GM12873 (cell line): ENCODE measurements at regions not wholly inside any gene's neighbourhood (a gene's known extent, or its start where the extent isn't known, plus 50 kb on each side); places are given as distances from the start of the nearest gene placed in this dataset.

Experiments used
- TF ChIP-seq, protein P1 (sequence below): IDR thresholded peaks from 2 replicates; pipeline ENCODE4 v1.5.1; 2012; ENCODE audit warnings: low read depth, mild to moderate bottlenecking, moderate library complexity, low read length, control low read depth; ENCODE audit not compliant: insufficient read depth; ENCODE audit errors: missing control alignments

DNA sequence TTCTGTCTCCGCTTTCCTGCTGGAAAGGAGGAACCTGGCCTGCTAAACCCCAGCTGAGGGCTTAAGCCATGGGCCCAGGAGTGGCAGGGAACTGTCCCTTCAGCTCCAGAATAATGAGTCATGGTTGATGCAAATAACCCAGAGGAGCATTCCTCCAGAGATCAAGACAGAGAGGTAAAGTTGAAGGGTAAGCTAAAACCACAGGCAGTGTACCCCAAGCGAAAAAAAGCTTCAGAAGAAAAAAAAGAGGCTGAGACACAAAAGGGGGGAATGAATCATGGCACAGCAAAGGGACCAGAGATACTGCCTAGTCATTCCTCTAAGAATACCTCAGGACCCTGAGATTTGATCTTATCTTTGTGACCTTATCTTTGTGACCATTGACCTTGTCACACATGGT, 199.5 kb upstream of the TAS2R1 start:
- TF ChIP-seq, protein P1, sequence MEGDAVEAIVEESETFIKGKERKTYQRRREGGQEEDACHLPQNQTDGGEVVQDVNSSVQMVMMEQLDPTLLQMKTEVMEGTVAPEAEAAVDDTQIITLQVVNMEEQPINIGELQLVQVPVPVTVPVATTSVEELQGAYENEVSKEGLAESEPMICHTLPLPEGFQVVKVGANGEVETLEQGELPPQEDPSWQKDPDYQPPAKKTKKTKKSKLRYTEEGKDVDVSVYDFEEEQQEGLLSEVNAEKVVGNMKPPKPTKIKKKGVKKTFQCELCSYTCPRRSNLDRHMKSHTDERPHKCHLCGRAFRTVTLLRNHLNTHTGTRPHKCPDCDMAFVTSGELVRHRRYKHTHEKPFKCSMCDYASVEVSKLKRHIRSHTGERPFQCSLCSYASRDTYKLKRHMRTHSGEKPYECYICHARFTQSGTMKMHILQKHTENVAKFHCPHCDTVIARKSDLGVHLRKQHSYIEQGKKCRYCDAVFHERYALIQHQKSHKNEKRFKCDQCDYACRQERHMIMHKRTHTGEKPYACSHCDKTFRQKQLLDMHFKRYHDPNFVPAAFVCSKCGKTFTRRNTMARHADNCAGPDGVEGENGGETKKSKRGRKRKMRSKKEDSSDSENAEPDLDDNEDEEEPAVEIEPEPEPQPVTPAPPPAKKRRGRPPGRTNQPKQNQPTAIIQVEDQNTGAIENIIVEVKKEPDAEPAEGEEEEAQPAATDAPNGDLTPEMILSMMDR: no peak

DNA sequence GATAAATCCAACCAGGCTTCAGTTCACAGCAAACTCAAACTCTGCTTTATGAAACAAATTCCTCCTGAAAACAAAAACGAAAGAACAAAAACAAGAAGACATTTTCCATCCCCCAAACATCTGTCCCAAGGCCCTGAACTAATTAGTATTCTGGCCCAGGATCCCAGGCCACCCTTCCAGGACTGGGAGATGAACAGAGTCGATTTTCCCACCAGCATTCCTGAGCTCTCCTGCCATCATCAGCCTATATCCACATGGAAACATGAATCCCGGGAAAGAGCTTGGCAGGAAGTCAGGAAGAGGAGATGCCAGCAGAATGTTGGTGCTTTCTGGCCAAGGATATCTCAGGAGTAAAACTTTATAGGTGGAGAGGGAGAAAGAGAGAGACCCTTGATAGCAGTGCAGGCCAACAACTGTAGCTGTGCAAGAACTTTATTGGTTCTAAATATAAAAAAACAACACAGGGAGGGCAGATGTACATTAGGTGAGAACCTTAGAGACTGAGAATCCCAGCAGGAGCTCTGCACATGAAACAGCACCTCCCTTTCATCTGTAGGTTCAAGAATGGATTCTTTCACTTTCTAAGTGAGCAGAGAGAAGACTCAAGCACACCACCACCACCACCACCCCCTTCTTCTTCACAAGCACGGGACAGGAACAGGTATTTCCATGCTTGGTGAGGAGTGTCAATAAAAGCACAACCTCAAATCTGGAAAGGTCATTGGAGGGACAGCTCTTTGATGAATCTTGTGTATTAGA, 190.7 kb upstream of the TAS2R1 start:
- TF ChIP-seq, protein P1: no peak

DNA sequence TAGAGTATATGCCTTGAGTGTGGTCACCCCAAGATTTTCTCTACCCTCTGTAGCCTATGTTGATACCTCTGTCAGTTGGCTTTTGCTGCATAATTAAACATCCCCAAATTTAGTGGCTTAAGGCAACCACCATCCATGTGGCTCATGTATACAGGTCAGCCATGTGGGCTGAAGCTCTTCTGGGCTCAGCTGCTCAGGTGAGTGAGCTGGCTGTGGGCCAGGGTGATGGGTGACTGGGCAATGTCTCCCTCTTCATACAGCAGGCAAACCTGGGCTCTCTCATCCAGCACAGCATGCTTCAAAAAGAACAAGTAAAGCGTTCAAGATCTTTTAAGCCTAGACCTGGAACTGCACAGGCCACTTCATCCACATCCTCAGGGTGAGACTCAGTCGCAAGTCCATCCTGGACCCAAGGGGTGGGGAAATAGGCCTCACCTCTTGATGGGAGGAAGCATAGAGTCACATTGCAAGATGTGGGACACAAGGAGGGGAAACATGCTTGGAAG, 188.2 kb upstream of the TAS2R1 start:
- TF ChIP-seq, protein P1: no peak

DNA sequence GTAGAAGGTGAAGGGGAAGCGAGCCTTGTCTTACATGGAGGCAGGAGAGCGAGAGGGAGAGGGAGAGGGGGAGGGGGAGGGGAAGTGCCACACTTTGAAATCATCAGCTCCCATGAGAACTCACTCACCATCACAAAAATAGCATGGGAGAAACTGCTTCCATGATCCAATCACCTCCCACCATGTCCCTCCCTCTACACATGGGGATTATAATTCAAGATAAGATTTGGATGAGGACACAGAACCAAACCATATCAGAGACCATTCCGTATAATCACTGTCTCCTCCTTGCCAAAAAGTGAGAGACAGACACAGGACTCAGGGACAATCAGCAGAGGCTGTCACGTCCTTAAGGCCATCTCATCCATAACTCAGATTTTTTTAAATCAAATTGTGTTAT, 187.7 kb upstream of the TAS2R1 start:
- TF ChIP-seq, protein P1: no peak

DNA sequence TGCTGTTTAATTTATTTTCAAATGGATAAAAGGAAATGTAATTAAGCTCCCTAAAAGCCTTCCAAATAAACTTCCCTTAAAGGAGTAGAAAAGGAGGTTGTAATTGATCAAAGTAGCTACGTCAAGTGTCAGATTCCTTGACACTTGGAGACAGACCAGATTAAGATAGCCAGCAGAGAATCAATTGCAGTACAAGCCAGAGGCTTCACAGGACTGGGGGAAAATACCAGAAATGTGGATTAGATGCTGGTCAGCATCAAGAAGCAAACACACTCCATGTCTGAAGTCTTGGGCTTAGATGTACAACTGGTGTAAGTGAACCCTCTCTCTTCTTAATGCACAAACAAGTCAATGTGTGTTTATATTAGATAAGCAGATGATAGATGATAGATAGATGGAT, 184.9 kb upstream of the TAS2R1 start:
- TF ChIP-seq, protein P1: no peak

DNA sequence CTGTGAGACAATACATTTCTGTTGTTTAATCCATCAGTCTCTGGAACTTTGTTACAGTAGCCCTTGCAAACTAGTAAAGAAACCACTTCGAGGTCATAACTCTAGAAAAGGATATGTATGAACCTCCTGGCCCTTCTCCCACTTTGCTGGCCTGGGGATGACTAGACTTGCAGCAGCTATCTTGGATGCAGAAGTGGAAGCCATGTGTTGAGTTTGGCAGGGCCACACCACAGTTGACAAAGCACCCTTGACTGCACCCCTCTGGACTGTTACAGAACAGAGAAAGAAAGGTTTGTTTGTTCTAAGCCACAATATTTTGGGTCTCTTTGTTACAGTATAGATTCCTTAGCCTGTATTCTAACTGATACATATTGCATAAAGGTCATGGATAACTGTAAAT, 183.2 kb upstream of the TAS2R1 start:
- TF ChIP-seq, protein P1: no peak

DNA sequence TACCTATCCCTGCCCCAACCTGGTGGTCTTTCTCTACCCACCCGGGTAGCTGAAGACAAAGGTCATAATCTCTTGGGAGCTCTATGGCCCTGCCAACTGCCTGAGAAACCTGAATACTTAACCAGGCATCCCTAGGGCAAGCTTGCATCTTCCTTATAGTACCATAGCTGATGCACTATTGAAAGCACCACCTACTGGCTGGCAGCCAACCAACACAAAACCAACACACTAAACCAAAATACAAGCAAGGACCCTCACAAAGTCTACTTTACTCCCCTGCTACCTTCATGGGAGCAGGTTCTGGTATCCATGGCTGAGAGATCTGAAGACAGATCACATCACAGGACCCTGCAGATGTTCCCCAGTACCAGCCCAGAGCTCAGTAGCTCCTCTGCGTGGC, 171.8 kb upstream of the TAS2R1 start:
- TF ChIP-seq, protein P1: no peak
